ENCODE measurements at regions not wholly inside any gene's neighbourhood (a gene's known extent, or its start where the extent isn't known, plus 50 kb on each side); places are given as distances from the start of the nearest gene placed in this dataset.

DNA sequence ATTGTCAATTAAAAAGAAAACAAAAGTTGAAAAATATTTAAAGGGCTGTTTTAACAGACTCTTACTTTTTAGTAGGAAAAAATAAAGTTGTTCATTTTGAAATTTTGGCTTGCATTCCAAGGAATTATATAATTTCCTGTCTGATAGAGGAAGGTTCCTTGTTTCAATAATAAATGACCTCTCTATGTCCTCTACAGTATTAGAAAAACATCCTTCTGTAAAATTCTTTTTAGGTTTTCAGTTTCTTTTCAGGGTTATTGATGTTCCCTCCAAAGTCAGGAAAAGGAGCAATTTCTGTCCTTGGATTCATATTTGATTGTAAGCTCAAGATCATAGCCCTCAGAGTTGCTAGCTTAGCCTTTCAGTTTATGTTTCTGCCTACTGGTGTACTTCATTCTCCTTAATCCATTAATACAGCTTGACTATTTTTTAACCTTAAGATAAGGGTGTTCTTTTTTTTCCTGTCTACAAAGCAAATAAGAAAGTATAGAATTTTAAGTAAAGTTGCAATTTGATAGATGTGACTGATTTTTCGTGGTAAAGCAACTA lies 125.2 kb upstream of the COL3A1 start:
- TF ChIP-seq L3MBTL2 (conservative IDR thresholded peaks at IDR 0.05) = no peak
- no peak for TF ChIP-seq CTBP1 (IDR thresholded peaks at IDR 0.05; ENCODE audit: borderline replicate concordance)
- TF ChIP-seq FOXA1 (IDR thresholded peaks at IDR 0.05) = no peak
- TF ChIP-seq, protein P1, sequence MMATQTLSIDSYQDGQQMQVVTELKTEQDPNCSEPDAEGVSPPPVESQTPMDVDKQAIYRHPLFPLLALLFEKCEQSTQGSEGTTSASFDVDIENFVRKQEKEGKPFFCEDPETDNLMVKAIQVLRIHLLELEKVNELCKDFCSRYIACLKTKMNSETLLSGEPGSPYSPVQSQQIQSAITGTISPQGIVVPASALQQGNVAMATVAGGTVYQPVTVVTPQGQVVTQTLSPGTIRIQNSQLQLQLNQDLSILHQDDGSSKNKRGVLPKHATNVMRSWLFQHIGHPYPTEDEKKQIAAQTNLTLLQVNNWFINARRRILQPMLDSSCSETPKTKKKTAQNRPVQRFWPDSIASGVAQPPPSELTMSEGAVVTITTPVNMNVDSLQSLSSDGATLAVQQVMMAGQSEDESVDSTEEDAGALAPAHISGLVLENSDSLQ (IDR thresholded peaks at IDR 0.05) = no peak
- no peak for TF ChIP-seq FOXM1 (IDR thresholded peaks at IDR 0.05; ENCODE audit: borderline replicate concordance)
- no peak for TF ChIP-seq TARDBP (IDR thresholded peaks at IDR 0.05)
- TF ChIP-seq NFRKB (IDR thresholded peaks at IDR 0.05) = no peak
- TF ChIP-seq ZNF384 (IDR thresholded peaks at IDR 0.05) = no peak
- no peak for TF ChIP-seq SUZ12 (IDR thresholded peaks at IDR 0.05)
- TF ChIP-seq ELF4 (IDR thresholded peaks at IDR 0.05) = no peak
- no peak for TF ChIP-seq BHLHE40 (IDR thresholded peaks at IDR 0.05; ENCODE audit: borderline replicate concordance)
- TF ChIP-seq LEF1 (IDR thresholded peaks at IDR 0.05; ENCODE audit: borderline replicate concordance) = no peak
- no peak for TF ChIP-seq ARNT (IDR thresholded peaks at IDR 0.05)
- TF ChIP-seq FOXK2 (IDR thresholded peaks at IDR 0.05) = no peak

All from HEK293T (cell line).